GM19035 (cell line): ENCODE measurements at regions not wholly inside any gene's neighbourhood (a gene's known extent, or its start where the extent isn't known, plus 50 kb on each side); places are given as distances from the start of the nearest gene placed in this dataset.
"Not testable (repeated sequence)": the region's sequence is repeated elsewhere in the genome, so short reads cannot be mapped to it uniquely, and the experiment has no call there.

Source experiments
- ATAC-seq: cut with Tn5 transposase; IDR thresholded peaks from one replicate; pipeline ENCODE4 v1.9.1; 2021; ENCODE audit not compliant: unreplicated experiment

DNA sequence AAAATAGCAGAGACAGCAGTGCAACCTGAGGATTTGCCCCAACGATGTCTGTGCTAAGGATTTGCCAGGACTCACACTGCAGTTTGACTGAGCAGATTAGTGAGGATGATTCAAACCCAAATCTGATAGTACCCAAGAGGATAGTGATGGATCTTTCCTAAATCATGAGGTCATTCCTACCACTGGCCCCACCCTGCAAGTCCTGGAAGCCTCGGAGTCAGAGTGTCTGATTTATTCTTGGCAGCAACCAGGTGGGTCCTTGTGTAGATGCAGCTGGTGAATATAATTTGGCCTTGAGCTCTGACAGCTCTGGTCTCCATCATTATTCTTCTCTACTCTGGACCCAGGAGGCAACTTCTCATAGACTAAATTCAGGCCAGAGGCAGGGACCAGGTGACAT, 179.3 kb upstream of the RAG2 start:
- ATAC-seq: no peak

DNA sequence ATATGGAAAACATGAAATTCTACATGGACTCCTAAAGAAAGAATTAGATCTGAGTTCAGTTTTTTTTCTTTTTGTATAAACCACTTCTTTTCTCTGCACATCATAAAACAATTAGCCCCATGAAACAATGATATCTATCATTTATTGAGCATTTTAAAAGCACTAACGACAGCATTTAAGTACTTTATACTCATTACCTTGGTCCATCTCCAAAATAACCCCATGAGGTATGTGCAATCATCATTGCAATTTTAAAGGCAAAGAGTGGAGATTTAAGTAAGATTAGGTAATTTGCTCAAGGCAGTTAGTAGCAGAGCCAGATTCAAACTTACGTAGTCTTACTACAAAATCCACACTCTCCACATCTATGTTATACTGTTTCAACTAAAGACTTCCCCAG, 177.7 kb upstream of the RAG2 start:
- no peak for ATAC-seq

DNA sequence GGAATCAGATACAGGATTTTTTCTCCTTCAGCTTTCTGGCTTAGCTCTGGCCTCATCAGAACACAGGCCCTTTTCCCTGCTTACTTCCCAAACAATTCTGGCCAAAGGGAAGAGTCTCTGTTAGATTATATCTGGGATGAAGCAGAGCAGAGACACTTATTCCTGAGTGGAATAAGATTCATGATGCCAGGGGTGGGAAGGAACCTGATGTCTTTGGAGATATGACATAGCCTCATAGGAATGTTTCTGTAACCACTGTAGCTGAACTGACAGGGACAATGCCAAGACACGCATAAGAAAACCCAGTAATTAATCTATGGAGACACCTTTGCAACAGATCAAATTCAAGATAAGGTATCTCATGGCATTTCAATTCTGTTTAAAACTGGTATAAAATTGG, 177.1 kb upstream of the RAG2 start:
- no peak for ATAC-seq

DNA sequence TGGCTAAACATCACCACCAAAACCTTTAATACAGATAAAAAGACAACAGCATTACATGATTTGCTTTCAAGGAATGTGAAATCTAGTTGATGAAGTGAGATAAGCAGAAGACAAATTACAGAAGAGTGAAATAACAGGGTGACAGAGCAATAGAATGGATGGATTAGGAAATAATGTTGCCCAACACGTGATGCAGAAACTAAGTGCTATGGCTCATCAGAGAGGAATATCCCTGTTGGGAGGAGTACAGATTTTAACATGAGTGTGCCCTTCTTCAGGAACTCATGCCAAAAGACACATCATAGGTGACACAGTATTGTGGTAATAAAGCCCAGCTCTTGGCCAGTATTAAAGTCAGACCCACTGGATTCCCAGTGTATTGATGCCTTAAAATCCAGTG, 176.6 kb upstream of the RAG2 start:
- ATAC-seq: no peak

DNA sequence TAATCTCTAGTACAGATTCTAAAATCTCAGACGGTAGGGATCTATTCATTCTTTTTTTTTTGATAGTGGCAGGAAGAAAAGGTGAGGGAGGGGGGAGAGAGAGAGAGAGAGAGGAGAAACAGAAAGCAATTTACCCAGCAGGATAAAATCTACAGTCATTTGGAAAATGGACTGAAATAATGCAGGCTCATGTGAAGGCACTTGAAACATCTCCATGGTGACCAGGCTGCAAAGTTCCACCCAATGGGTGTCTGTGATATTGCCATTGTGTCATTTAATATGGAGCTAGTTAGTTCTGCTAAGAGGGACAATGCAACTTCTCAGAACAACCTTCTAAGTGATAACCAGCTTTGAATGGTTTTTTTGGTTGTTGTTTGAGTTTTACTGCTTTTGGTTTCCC, 165.2 kb upstream of the RAG2 start:
- peak; percentile 59 for ATAC-seq

DNA sequence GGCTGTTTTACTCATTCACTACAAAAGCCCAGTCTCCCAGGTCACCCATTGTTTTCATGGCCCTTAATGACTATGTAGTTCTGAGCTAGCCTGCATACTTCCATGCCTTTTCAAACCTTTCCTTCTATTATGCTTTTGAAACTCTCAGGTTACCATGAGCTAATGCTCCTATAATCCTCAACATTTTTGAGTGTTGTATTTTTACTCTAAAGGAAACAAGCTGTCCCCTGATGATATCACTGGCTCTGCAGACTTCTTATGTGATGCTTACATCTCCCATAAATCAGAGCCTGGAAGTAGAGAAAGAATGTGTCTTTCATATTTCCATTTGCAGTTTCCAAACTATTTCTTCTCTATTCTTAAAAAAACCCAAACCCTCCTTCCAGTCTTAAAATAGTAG, 159.0 kb upstream of the RAG2 start:
- no peak for ATAC-seq

DNA sequence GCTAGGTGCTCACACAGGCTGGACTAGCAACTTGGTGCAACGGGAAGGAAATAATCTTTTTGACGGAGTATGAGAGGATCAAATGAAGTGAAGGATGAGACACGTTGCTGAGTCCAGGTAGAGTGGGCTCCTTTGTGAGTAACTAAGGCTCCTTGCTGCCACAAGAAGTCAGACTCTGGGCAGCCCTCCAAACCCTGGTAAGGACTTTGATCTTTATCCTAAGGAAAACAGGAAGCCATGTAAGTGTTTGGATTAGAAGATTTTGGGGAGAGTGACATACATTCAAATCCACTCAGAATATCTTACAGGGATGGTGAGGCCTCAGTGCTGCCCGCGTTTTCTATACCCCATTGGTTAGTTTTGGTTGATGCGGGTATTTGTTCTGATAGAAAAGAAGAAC, 155.9 kb upstream of the RAG2 start:
- ATAC-seq: no peak

DNA sequence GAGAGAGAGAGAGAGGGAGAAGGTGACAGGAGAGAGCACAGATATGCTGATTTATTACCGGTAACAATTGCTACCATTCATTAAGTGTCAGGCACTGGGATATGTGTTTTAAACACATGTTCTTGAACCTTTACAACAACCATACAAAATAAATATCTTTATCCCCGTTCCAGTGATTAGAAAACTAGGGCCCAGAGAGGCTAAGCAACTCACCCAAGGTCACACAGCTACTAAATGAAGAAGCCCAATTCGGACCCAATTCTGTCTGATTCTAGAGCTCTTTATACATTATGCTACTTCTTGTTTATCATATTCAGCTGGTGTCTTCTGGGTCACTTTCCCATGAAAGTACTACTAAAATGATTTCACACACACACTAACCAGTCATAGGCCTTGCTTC, 154.0 kb upstream of the RAG2 start:
- no peak for ATAC-seq

DNA sequence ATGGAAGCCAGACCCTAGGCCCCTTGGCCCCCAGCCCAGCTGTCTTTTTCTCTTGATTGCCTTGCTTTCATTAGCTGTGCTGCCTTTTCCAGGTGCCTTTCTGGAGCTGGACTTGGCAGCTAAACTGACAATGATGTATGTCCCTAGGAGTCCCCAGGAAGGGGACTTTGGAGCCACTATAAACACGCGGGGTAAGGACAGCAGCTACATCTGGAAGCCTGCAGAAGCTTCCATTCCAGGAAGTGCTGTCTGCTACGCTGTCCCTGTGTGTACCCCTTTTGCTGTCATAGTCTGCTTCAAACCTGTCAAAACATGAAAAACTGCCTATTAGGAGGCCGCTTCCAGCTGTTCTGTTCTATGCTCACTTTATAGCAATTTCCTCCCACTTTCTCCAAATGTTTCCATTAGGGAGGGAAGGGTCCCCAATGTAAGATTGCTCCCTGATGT, 153.3 kb upstream of the RAG2 start:
- ATAC-seq: no peak

DNA sequence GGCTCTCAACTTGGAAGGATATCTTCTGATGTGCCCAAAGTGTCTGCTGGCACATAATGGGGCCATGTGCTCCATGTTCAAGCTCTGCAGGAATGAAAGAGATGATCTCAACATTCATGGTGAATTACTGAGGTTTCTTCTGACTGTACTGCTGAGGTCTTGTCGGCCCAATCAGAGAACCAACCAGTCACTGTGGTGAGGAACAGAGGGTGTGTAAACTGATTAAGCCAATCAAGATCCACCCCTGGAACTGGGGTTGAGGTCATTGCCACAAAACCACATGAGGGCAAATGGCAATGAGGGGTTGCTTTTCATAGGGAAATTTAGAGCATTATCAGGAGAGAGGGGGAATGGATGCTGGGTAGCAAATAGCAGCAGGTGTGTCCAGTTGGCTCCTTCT, 152.3 kb upstream of the RAG2 start:
- ATAC-seq: no peak

DNA sequence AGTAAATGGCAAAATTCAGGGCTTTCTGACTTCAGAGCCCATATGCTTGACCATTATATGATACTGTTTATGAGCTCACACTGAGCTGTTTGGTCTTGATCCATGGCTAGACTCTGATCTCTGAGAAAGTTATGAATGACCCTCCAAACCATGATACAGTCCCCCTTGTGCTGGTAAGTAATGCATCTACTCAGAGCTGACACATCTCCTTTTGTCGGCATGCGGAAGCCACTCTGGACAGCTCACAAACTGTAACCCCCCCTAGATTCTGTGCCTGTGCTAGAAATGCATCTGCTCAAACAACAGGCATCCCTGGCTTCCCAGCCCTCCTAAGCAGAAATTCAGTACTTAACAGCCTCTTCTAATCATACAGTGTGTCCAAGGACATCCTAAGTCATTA, 150.8 kb upstream of the RAG2 start:
- ATAC-seq: no peak

DNA sequence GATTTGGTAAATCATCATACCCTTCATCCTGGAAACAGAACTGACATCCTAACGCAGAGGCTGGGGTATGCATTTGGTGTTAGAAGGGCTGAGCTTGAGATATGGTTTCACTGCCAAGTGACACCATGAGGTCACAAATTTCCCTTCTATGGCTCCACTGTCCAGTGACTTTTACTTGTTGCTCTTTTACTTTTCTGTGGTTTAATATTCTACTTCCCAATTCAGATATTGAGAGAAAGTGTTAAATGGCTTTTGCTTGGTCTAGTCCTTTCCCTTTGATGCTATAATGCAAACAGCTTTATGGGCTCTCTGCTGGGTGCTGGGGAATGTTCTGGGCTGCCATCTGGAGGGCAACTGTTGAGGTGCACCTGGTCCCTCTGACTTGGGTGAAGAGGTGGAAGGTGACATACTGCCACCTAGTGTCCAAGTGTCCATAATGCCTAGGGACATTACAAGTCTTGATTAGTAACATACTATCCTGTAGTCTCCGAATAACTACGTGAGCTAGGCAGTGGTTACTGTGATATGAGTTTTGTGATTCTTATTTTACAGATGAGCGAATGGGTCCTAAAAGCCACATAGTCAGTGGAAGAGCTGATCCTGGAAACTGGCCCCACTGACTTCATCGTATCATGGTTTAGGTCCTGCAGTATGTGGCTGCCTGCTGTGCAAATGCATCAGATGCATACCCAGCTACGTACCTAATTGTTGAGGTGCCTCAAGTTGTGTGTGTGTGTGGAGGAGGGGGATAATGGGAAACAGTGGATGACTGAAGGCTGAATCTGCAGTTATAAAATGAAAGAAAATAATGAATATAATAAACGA, 149.1 kb upstream of the RAG2 start:
- peak; percentile 89 for ATAC-seq

DNA sequence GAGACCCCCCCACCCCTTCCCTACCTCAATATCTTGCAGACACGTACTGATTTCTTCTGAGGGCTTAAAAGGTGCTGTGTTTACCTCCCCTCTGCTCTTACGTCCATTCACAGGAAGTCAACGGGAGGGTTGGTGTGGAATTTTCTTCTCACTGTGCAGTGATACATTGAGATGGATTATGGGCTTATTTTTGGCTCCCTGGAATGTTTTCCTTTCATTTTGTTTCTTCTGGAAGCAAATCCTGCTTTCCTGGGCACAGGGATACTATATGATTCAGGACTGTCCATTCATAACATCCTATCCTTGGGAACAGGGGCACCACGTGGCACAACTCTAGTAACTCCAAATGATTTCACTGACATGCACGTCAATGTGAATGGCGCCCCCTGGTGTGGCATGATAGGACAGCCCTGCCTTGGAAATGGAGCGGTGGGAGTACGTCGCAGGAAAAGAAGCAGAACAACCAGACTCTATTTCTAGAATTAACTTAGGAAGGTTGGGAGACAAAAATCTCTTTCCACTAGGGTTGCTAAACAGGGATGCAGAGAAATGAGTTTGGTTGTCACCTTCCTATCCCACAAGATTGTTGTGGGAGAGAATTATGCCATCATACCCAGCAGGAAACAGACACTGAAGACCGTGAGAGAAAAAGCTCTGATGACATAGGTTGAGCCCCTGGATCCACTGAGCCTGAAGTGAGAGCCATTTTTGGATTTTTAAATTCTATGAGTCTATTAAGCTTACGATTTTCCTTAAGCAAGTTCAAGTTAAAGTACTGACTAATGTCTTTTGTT, 146.5 kb upstream of the RAG2 start:
- ATAC-seq: peak; percentile 26

DNA sequence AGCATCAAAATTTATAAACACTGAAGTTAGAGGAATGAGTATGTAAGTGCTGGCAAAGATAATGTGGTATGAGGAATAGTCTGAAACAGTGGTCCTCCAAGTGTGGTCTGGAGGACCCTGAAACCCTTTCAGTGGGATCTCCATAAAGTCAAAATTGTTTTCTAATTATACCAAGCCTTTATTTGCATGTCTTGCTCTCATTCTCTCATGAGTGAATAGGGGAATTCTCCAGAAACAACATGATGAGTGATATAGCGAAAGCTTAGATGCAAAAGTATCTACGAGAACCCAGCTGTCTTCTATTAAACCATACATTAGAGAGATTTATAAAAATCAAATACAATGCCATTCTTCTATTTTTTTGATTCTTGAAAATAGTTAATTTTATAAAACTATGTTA, 145.0 kb upstream of the RAG2 start:
- ATAC-seq: peak; percentile 55

DNA sequence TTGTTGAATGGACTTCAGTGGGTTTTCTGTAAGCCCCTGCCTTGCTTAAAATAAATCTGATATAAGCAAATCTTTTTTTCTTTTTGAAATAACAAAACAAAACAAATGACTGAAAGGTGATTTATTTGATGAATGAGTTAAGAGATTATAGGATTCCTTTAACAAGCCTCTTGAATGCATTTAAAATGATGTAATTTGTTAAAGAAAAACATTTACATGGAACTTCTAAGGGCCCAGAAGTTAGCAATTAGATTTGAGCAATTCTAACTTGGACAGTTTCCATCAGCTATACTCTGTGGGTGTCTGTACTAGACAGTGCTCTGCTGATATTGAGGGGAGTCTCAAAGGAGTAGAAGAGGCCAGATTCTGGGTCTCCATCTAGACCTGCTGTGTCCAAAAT, 143.5 kb upstream of the RAG2 start:
- ATAC-seq: no peak

DNA sequence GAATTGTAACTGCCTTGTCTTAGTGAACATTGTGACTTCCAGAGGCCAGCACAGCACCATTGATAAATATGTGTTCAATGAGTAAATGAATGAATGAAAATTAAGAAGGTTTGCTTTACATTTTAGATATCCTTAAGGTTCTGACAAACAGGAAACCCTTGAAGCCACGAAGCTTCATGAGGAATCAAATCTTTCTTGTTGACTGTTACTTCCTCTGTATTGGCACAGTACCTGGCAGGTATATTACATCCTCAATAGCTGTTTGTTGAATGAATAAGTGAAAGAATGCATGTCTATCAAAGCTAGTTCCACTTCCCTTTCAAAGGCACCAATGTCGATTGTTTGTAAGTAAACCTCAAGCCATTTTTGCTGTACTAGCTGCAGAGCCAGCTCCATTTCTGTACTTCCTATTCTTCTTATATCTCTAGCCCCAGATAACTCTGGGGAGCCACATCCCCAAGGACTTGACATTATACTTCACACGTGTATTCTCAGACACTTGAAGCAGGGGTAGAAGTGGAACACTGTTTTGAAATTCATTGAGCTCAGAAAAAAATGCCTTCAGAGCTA, 140.3 kb upstream of the RAG2 start:
- ATAC-seq: no peak

DNA sequence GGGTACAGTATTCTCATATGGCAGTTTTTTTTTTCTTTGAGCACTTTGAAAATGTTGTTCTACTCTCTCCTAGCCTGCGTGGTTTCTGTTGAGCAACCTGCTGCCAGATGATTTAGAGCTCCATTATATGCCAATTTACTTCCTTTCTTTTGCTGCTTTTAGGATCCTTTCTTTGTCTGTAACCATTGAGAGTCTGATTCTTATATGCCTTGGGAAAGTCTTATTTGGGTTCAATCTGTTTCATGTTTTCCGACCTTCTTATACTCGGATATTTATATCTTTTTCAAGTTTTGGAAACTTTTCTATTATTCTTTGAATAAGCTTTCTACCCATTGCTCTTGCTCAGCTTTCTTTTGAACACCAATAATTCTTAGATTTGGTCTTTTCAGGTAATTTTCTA, 138.1 kb upstream of the RAG2 start:
- no peak for ATAC-seq

DNA sequence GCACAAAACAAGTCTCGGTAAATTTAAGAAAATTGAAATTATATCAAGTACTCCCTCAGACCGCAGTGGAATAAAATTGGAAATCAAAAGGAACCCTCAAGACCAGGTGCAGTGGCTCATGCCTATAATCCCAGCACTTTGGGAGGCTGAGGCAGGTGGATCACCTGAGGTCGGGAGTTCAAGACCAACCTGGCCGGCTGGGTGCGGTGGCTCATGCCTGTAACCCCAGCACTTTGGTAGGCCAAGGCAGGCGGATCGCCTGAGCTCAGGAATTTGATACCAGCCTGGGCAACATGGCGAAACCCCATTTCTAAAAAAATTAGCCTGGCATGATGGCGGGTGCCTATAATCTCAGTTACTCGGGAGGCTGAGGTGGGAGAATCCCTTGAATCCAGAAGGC, 135.7 kb upstream of the RAG2 start:
- not testable (repeated sequence) for ATAC-seq

DNA sequence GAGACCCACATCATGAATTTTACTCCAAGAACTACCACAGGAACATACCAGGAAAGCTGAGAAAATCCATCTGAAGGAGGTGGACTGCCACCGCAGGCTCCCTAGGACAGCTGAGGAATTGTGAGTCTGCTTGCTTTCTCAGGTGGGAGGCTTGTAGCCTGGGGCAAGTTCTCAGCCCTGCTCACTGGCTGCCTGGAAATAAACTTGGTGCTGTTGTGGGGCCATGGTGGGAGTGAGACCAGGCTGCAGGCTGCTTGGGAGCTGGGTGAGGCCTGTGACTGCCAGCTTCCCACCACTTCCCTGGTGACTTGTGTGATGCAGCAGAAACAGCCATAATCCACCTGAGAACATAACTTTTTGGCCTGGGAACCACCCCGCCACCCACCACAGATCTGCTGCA, 132.7 kb upstream of the RAG2 start:
- no peak for ATAC-seq

DNA sequence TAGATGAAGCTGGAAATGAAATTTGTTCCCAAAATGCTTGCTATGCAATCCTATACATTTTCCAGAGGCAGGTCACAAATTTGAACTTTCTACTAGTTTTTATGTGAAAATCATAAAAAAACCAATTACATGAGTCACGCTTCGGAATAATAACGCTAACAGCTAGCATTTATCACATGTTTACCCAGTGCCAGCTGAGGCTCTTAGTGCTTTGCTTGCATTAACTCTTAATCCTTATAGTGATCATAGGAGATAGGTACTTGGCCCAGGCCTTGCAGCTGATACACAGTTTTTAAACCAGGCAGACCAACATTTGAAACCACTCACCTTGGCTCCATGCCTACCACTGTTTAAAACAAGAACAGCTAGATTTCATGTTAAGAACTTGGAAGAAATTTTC, 131.8 kb upstream of the RAG2 start:
- ATAC-seq: no peak

DNA sequence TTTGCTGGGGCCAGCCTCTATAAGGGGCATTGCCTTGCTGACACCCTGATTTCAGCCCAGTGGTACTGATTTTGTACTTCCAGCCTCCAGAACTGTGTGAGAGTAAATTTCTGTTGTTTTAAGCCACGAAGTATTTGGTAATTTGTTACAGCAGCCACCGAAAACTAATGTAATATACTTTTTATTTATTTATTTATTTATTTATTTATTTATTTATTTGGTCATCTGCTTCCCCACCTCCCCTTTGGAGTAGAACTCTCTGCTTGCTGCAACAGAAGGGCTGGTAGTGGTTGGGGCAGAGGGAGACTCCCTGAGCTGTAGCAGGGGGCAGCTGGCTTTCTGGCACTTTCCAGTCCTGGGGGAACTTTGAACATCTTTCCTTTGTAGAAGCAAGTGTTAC, 128.4 kb upstream of the RAG2 start:
- ATAC-seq: no peak

DNA sequence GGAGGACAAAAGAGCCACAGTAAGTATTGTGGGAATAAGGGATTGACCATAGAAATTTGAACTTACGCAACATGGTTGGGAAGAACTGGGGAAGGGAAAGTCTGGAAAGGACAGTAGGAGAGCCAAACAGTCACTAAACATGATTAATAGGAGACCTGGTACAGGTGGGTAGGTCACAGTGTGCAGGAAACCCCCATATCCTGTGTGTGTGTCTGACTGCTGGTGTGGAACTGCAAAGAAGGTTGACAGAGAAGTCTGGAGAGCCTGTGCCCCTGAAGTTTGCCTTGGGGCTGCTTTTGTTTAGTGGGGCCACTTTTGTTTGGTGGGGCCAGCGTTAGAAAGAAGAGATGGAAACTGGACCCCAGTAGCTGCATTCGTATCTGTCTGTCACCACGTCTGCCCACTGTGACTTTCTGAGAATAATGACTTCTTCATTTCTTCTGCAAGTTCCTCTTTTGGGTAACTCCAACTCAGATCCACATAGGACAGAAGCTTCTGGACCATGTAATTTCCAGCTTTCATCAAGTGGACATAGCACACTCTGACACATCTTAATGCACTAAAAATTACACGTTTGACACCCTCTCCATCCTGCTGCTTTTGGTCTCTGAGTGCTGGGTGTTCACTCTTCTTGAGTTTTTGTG, 126.8 kb upstream of the RAG2 start:
- peak; percentile 86 for ATAC-seq
